Epidermal melanocyte (primary cell): ENCODE measurements at regions not wholly inside any gene's neighbourhood (a gene's known extent, or its start where the extent isn't known, plus 50 kb on each side); places are given as distances from the start of the nearest gene placed in this dataset.

Experiments used
- DNase-seq: peaks from one replicate; pipeline ENCODE4 v3.0.0; 2011; ENCODE audit warnings: low spot score; ENCODE audit not compliant: insufficient read length

DNA sequence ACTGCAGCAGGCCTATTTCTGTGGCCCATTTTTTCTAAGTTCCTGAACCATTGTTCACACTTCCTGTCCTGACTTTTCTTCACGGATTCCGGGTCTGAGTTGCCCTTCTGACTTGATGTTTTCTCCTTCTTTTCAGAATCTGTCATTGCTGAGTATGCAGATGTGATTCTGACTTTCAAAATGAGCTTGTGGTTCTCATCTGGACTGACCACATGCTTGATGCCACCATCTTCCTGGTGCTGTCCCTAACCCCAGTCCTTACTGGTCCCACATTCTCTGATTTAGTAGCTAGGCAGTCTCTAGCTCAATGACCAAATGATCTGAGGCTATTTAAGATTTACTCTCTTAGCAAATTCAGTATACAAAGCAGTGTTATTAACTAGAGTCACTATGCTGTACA is 822.3 kb upstream of the TENM3 start:
- DNase-seq: no peak

GRCh38 chr4:181424362-181425016 is 818.7 kb upstream of the TENM3 start:
- no peak for DNase-seq

DNA sequence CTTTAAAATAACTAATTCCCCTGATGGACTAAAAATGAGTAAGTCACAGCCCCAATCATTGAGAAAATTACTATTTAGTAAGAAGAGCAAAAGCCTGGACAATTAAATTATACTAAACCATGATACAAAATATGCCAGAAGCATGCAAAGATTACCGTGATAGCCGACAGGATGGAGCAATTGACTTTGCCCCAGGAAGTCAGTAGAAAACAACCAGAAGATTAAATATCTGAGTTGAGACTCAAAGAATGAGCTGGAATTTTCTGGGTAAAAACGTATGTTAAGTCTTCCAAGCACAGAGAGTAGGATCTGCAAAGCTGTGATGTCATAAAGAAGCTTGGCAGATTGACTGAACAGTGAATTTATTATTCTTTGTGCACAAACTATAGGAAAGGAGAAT is 816.1 kb upstream of the TENM3 start:
- no peak for DNase-seq

DNA sequence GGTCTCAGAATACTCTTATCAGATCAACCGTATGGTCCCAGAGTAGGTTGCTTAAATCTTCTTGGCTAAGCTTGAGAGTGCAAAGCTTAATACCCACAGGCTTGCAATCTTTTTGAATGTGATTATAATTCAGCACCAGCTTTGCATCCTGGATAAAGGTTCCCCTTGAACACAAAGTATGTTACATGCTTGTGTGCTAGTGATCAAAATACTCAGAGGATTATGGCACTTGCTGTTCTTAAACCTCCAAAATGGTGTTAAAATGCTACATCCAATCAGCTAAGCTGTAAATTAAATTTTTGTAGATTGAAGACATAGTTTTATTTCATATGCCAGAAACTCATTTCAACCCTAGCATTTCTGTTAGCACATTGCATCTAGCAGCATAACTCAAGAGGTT is 812.2 kb upstream of the TENM3 start:
- no peak for DNase-seq

- DNase-seq: no peak
These were observed 811.5 kb upstream of the TENM3 start for GRCh38 chr4:181431661-181432060.

GRCh38 chr4:181432335-181432734 is 810.9 kb upstream of the TENM3 start:
- DNase-seq: no peak

DNA sequence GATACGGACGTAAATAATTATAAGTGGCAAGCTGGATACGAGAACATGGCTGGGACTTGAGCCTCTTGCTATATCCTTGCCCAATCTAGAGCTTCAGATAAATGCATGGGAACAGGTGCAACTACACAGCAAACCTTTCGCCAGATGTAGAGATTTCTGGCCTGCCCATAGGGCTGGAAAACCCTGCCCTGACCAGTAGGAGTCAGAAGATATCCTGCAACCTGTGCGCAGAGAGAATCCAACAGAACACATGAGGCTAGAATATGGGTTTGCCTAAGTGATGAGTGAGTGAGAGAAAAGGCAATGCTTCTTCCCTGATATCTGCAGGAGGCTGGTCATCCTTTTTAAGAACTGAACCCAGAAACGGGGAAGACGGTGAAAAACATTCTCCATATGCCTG is 805.3 kb upstream of the TENM3 start:
- DNase-seq: no peak

GRCh38 chr4:181438641-181439040 is 804.6 kb upstream of the TENM3 start:
- no peak for DNase-seq

DNA sequence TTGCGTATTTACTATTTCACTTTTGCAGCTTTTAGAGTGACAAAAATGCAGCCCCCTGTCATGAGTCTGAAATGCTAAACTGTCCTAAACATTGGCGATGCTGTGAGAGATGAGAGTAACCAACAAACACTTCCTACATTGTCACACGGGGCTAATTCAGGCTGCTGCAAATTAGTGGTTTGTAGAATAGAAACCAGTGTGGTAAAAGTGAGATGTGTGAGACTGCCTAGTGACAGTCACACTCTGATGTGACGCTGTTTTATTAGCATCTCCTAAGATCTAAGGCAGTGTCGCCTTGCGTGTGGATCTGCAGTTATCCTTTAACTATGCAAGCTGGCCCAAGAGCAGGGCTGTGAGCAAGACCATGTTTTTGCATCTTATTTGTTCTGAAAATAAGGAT is 800.2 kb upstream of the TENM3 start:
- no peak for DNase-seq

- DNase-seq: no peak
These were observed 777.4 kb upstream of the TENM3 start for GRCh38 chr4:181465826-181466225.

GRCh38 chr4:181468451-181468850 is 774.8 kb upstream of the TENM3 start:
- no peak for DNase-seq

DNA sequence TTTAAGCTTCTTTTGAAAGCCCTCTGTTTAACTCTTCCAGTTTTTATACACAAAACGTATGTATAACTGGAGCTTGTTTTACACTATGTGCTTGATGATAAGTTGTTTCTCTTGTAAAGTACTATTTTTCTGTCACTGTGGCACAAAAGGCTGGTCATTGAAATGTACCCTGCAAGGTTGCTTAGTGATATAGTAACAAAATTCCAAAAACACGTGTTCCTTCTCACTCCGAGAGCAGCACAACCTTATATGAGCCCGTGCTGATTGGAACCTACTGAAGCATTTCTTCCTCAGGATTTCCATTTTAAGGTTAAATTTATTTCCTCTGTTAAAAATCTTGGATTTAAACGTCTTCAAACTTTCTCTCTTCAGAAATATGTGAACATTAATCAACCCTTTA is 772.9 kb upstream of the TENM3 start:
- no peak for DNase-seq

GRCh38 chr4:181475359-181475758 is 767.8 kb upstream of the TENM3 start:
- DNase-seq: no peak

GRCh38 chr4:181475781-181476507 is 767.3 kb upstream of the TENM3 start:
- DNase-seq: no peak

GRCh38 chr4:181476508-181476890 is 766.7 kb upstream of the TENM3 start:
- no peak for DNase-seq

DNA sequence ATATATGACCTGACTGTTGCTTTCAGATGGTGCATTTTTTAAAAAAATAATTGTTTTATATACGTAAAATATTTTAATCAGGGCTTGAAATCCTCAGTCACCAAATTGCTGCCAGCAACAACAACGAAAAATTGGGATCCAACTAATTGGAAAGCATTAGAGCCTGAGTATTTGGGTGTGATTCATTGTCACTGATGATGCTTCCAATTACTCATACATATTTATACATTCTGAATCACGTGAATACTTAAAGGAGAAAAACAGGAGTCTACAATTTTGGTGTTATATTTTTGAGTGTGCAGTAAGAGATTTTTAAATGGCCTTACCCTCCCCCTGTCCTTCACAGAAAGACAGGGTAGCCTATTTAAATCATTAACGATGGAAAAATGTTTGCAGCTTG is 765.6 kb upstream of the TENM3 start:
- DNase-seq: no peak

DNA sequence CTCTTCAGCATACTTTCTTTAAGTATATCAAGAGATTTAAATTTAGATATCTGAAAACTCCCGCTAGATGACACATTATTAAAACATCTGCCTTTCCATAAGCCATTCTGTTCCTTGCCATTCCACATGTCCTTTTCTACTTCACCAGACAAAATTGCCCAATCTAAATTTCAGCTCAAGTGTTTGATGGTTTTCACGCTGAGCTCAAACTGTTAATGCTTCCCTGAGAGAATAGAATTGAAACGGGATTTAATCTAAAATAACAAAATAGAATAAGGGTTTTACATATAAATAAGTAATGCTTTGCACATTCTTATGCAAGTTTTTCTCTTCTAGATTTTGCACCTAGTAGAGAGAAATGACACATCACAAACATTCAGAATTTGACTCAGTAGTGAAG is 764.5 kb upstream of the TENM3 start:
- no peak for DNase-seq

DNA sequence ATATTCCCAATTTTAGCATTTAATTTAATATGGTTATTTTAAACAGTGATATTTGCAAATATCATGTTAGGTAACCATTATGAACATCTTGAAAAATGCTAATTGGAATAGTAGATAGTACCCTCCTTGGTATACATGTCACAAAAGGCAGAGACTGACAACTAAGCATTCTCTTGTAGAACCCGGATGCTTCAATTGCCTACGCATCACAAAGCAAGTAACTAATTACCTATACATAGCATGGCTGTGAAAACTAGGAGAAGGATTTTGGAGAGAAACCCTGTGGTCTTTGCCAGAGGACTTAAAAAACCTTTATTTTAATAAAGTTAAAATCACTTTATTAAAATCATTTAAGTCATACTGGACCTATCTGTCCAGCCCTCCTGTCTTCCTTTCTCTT is 764.1 kb upstream of the TENM3 start:
- no peak for DNase-seq

GRCh38 chr4:181484396-181484795 is 758.8 kb upstream of the TENM3 start:
- DNase-seq: no peak

GRCh38 chr4:181488926-181489325 is 754.3 kb upstream of the TENM3 start:
- no peak for DNase-seq

DNA sequence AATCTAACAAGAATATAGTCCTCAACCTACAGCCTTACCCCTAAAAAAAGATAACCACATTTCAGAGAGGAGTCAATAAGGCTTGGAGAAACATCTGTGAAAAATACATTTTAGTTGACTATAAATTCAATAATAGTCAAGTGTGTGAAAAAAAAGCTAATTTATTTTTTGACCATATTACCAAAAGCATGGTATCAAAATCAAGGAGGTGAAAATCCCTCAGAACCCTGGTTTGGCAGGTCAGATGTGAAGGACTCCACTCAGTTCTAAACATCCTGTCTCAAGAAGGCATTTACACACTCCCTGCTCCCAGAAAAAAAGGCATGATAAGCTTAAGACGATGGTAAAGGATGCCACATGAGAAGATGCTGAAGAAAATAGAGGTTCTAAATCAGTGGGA is 745.1 kb upstream of the TENM3 start:
- no peak for DNase-seq

DNA sequence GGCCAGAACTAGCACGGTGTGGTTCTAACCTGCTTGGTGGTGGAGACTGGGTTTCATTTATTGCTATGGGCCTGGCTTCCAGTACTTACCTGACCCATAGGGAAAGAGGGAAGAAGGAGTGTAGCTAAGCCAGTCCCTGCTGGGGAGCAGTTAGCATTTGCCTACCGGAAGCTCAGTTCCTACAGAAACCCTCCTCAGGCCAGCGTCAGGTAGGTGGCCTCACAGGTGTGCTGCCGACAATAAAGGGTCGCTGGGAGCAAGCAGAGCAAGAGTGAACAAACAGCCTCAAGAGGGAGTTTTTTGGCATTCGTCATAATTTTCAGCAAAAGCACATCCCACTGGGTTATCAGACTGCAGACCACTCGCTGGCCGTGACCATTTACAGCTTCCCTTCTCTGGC is 740.6 kb upstream of the TENM3 start:
- no peak for DNase-seq

- no peak for DNase-seq
These were observed 739.4 kb upstream of the TENM3 start for GRCh38 chr4:181503687-181504390.
